ENCODE measurements at regions not wholly inside any gene's neighbourhood (a gene's known extent, or its start where the extent isn't known, plus 50 kb on each side); places are given as distances from the start of the nearest gene placed in this dataset.

DNA sequence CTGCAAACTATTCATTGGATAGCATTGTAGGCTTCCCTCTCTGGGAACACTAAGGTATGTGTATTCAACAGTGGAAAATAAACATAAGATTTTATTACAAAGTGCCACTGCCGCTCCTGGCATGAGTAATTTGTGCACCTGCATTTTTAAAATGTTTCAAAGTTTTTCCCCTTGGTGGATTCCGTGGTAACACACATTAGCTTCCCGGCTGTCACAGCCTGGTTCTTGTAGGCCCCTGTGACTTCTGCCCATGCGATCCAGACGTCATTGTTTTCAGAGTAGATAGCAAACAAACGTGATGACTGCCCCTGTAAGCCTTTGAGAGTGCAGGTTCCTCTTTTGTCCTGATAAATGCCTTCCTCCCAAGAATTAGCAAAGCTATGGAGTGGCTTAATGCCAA is 421.0 kb downstream of the ZNF521 start:
- TF ChIP-seq, protein P1, sequence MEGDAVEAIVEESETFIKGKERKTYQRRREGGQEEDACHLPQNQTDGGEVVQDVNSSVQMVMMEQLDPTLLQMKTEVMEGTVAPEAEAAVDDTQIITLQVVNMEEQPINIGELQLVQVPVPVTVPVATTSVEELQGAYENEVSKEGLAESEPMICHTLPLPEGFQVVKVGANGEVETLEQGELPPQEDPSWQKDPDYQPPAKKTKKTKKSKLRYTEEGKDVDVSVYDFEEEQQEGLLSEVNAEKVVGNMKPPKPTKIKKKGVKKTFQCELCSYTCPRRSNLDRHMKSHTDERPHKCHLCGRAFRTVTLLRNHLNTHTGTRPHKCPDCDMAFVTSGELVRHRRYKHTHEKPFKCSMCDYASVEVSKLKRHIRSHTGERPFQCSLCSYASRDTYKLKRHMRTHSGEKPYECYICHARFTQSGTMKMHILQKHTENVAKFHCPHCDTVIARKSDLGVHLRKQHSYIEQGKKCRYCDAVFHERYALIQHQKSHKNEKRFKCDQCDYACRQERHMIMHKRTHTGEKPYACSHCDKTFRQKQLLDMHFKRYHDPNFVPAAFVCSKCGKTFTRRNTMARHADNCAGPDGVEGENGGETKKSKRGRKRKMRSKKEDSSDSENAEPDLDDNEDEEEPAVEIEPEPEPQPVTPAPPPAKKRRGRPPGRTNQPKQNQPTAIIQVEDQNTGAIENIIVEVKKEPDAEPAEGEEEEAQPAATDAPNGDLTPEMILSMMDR (conservative IDR thresholded peaks at IDR 0.05; ENCODE audit: low read length), result no peak
- no peak for TF ChIP-seq EZH2phosphoT487 (IDR thresholded peaks at IDR 0.05; ENCODE audit: borderline replicate concordance, low read depth, low read length)

Measured in OCI-LY7 (cell line).